HG02938 (cell line): ENCODE measurements at regions not wholly inside any gene's neighbourhood (a gene's known extent, or its start where the extent isn't known, plus 50 kb on each side); places are given as distances from the start of the nearest gene placed in this dataset.

ENCODE experiments used
- ATAC-seq: cut with Tn5 transposase; IDR thresholded peaks from one replicate; pipeline ENCODE4 v1.9.1; 2021; ENCODE audit warnings: mild to moderate bottlenecking, moderate library complexity; ENCODE audit not compliant: unreplicated experiment

DNA sequence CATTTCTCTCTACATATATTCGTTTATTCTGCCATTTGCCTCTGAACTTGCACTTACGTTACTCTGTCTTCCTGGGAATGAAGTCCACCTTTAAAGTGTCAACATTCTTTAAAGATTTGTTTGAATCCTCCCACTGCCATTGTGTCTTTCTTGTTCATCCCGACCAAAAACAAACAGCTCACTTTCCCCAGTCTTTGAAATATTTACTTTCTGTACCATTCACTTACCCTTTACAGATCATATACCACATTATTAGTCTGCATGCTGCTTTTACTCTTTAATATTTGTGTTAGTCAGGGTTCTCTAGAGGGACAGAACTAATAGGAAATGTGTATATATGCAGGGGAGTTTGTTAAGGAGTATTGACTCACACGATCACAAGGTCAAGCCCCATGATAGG is 176.6 kb upstream of the STARD13 start:
- ATAC-seq, result no peak

DNA sequence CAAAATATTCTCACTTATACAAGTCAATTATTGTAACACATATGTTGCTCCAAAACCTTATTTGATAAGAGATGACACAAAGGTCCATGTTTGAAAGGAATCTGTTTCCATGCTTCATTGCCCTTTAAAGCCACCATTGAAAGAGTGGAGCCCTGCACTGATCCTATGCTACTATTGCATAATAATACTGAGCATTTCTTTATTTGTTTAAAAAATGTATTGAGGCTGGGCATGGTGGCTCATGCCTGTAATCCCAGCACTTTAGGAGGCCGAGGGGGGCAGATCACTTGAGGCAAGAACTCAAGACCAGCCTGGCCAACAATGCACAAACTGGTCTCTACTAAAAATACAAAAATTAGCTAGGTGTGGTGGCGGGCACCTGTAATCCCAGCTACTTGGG is 178.8 kb upstream of the STARD13 start:
- ATAC-seq, result no peak

DNA sequence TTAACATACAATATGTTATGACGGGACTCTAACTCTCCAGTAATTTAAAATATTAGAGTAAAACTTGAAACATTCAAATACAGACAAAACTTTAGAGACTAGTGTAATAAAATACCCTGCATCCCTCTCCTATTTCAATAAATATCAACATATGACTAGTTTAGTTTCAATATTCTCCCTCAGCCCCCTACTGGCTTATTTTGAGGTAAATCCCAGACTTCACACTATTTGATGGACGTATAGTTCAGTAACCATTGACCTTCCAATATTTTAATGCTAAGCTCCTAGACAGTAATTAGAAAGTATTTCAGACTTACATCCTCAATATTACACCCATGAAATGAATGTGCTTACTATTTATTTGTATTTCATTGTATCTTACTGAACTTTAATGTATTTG is 180.7 kb upstream of the STARD13 start:
- ATAC-seq, result no peak

DNA sequence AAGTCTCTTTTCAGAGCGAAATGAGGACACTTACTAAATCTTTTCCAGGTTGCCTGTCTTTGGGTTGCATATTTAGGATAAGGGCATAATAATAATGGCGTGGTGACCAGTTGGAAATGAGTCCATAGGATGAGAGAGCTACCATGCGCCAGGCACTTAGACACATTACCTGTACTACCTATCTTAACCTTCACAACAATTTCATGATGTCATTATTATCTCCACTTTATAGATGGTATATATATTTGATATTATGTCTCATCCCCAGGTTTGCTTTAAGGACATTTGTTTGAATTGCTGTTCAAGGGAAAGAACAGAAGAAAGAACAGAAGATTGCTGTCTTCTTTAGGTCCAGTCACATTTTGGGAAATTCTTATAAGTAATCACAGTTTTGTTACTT is 182.0 kb upstream of the STARD13 start:
- ATAC-seq, result no peak

DNA sequence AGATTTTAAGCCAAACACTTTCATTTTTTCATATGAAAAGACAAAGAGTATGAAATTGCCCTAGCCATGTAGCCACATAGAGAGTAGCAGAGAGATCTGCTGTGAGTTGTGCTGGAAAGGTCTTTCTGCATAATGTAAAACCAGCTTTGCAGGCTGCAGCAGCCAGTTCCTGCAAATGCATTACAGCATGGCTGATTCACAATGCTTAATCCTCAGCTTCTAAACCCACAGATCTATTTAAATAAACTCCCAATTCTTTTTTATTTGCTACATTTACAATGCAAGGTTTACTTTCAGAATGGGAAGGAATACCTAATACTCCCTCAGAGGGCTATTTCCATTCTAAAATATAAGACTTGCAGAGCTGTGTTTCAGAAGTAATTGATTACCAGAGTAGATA is 185.6 kb upstream of the STARD13 start:
- no peak for ATAC-seq

DNA sequence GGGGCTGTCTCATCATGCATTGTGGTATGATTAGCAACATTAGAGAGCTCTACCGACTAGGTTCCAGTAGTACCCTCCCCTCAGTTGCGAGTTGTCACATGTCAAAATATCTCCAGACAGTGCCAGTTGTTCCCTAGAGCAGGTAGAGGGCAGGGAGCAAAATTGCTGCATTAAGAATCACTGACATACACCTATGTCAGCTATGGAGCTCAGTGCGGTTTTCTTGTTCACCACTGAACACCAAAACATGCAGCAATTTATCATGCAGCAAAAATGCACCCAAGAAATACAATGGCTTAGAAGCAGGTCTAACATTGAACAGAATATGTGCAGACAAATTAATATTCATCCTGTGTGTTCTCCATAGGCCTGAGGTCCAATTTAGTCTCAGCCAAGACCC is 186.9 kb upstream of the STARD13 start:
- ATAC-seq, result no peak

DNA sequence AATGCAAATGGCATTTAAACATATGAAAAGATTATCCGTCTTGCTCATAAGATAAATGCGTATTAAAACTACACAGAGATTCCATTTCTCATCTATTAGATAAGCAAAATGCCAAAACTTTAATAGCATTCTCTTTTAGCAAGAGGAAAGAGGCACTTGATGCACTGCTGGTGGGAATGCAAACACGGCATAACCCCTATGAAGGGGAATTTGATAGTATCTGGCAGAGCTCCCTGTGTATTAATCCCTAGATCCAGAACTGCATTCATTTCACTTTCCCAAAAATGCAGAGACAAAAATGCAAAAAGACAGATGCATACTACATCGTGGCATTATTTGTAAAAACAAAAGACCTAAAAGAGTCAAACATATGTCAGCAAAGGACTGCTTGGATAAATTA is 193.6 kb upstream of the STARD13 start:
- ATAC-seq, result no peak

DNA sequence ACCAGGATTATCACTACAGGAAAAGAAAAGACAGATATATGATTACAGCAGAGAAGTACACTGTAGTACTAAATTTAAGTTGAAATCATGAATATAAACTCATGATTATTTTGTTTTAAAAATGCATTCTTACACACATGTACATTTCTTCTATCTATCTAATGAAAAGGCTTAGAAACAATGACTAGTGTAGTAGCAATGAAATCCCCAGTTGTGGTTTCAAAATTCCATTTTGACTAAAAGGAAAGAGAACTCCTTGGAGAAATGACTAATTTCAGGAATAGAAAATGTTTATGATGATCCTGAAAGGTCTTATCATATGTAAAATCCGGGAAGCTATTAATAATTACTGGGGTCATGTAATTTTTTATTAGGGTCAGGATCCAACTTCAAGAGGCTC is 195.0 kb upstream of the STARD13 start:
- no peak for ATAC-seq

DNA sequence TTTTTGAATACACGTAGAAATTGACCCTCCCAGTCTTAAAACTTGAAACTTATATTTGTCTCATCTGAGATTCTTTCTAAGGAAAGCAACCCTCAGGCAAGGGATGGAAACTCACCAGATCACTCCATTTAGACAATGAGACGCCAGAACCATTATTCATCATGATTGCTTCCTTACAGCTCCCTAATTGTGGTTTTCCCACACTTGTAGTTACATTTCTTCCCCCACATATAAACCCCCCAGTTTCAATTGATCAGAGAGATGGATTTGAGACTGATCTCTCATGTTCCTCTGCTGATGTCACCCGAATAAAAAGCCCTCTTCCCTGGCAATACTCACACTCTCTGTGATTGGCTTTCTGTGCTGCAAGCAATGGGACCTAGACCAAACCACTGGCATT is 197.9 kb upstream of the STARD13 start:
- ATAC-seq, result no peak

DNA sequence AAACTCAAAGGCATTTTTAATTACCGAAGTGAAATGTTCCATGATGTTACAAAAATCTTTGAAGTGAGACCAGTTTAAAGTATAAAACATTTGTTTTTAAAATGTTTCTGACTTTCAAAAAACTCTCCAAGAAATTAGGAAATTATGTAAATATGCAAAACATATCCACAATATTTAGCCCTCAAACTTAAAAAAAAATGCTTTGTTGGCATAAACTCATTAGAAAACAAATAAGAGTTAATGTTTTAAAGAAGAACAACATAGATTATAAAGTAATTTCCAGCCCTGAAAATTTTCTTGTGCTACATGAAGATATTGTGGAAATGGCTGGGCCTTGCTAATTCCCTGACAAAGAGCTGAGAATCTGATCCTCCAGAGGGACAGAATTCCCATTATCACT is 199.7 kb upstream of the STARD13 start:
- ATAC-seq, result no peak

DNA sequence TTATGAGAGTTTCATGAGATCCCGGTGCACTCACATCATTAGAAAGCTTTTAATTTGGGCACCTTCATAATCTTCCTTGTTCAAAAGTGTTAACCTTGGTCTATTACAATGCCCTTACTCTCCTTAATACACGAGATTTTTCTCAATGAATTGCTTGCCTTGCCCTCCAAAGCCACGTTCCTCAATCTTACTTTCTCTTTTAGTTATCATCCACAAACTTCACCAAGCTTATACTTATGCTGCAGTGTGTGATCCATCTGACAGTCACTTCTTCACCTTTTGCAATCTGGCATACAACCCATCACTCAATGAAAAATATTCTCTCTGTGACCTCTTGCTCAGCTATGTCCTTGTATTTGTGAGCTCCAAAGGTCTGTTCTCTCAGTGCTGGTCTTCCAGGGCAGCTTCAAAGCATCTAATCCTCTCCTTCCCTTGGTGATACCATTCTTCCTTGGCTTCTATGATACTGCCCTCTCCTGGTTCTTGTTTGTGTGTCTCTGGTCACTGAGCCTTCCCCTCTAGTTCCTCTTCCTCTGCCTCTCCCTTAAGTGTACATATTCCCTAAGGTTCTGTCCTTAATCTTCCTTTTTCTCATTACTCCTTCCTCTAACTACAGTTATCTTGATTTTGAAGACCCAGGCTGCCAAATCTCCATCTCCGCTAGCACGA is 202.2 kb upstream of the STARD13 start:
- peak; percentile 70 for ATAC-seq

DNA sequence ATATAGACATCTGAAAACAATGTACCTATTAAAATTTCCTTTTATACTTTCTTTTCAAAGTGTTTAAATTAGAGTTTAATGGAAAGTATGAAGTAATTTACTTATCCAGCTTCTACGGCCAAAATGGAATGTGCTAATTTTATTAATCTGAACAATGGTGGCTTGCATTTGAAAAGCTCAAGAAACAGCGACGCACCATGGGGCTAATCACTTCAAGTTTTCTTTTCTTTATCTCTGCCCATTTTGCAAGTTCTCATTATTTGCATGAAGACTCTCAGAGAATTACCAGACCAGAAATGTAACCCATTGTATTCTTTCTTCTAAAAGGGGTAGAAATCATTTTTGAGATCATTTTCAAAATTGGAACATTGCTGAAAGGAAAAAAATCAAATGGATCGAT is 204.0 kb upstream of the STARD13 start:
- ATAC-seq, result no peak

DNA sequence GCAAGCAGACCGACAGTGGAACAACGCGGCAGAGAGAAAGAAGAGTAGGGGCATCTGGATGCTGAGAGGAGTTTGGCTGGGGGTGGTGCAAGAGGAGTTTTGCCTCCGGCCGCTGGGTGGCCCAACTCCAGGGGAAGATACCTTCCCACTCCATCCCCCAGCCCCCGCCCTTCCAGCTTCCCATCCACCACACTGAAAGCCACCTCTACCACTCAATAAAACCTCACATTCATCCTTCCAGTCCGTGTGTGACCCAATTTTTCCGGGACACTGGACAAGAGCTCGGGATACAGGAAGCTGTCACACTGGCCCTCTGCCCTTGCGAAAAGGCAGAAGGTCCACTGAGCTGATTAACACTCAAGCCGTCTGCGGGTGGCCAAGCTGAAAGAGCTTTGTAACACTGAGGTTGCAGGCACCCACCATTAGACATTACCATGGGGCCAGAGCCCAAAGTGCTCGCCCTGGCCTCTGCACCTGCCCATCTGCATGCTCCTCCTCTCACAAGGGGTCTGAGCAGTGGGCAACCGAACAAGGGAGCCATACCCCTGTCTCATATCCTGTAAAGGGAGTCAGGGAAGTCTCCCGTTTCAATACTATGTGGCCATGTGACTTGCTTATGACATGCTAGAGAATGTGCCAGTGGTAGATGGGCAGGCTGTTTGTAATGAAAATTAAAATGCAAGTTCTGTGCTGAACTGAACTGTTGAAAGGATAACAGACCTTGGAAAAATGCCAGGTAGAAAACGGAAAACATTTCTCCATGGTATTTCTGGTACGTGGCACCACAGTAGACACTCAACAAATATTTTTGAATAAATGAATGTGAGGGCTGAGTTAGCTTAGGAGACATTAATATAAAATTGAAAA is 205.1 kb upstream of the STARD13 start:
- no peak for ATAC-seq

DNA sequence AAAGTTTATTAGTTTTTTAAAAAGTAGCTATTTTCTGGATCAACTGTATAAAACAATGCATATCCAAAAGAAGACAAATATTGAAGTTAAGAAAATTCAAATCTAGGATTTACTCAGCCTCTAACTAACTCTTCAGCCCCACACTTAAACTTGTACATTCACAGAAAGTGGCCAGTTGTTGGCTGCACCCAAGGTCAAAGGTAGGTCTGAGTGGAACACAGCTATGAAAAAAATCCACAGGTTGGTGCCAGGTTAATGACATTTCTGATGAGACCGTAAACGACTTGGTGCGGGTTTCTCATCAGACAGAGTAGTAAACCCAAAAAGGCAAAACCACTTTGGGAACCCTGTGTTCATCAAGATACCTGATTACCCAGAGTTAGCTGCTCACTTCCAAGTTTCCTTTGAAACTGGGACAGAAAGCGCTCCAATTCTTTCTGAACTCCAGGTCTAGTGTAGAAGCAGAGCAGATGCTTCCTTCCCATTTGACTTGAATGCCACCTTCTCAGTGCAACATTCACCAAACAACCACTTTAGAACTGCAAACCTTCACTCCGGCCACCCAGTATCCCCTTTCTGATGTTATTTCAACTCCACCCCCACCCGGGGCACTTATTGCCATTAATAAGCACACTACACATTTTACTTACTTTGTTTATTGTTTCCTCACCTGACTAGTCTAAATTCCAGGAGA is 208.3 kb upstream of the STARD13 start:
- no peak for ATAC-seq

DNA sequence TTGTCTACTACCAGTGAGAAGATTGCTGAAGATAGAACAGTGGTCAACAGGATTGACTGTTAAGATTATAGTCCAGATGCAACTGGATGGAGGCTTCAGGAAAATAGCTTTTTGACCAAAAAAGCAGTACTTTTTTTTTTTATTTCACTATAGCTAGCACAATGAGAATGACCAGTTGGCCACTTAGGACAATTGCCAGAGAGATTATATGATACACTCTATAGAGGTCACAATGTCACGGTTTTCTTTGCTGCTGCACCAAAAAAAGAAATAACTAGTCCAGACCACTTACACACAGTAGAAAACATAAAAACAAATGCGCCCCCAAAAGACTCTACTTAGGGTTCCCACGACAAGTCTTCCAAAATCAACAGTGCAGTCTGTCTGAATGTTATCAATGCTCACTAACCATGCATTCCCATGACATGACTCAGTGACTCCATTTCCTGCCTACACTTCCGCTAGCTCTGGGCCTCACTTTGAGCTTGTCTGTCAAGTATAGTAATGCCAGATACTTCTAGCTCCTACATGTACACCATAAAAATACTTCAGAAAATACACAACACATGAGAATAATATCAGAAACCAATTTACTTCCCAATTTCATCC is 209.1 kb upstream of the STARD13 start:
- no peak for ATAC-seq

DNA sequence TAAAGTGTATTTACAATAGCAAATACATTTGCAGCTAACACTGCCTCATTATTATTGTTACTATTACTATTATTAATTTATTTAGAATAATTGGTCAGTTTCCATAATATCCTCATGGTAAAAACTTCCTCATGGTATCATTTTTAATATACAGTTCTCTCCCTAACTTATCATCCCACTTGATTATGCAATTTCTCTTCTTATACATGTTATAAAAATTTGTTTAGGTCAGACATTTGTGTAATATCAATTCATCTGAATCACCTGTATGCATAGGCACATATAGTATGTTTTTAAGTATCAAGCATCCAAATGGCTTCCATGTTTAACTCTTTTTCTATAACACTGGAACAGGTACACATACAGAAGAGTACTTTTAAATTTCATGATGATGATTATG is 210.8 kb upstream of the STARD13 start:
- ATAC-seq, result no peak

DNA sequence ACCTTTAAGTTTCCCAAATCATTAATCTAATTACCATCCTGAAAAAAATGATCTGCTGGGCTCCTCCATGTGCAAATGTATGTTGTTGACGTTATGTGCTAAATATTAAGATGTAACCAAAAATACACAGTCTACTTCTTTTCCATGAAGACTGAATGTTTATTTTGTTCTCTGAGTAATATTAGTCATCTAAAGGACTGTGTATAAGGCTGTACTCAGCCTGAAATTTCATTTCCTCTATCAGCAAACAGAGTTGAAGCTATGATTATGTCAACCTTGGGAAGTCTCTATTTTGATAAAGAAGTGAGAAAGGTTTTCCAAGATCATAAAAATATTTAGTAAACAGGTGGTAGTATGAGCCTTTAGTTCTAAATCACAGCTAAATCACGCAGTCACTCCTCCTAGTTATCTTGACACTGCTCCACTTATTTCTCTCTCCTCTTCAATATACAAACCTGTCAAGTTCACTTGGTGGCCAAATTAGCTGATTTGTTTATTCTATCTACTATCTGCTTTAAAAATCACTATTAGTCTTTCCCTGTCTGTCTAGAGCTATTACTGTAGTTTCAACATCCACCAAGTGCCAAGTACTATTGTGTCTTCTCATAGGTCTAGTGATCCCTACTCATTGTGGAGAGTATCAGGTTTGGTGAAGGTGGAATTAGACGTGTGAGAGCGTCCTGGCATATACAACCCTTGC is 211.7 kb upstream of the STARD13 start:
- ATAC-seq, result no peak

DNA sequence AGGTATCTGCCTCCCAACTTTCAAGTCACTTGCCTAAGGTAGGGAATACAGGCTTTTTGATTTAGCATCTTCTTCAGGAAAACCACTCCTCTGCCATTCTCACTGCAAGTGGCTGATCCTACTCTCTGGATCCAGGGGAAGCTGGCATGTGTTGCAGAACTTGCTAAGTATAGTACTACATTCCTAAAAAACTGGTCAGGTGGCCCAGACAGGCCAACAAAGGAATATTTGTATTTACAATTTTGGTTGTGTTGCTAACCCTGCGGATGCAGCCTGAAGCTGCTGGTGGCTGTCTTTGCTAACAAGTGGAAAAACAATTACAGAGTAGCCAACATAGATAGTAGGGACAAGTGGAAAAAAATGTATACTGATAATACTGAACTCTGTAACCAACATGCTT is 222.5 kb upstream of the STARD13 start:
- no peak for ATAC-seq

DNA sequence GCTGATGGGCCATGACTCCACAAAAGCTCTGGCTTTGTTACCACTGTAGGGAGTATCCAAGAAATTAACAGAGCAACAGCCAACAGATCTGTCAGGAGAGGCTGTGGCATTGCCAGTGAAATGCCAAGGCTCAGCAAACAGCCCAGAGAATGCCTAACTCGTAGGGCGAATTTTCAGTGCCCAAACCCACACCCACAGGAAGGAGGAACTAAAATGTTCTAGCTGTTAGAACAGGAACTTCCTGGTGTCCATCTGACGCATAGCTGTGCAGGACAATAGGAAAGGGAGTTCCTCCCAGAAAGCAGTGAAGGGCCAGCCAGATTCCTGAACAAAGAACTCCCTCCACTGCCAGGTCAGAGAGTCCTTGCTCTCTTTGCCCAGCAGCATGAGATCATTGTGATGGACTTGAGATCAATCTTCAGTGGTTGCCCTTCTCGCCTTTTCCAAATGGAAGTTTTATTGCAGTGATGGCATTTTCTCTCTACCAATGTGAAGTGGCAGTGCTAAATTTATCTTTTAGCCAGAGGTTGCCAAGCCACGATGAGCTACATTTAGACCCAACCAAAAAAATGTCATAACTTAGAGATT is 224.2 kb upstream of the STARD13 start:
- no peak for ATAC-seq

DNA sequence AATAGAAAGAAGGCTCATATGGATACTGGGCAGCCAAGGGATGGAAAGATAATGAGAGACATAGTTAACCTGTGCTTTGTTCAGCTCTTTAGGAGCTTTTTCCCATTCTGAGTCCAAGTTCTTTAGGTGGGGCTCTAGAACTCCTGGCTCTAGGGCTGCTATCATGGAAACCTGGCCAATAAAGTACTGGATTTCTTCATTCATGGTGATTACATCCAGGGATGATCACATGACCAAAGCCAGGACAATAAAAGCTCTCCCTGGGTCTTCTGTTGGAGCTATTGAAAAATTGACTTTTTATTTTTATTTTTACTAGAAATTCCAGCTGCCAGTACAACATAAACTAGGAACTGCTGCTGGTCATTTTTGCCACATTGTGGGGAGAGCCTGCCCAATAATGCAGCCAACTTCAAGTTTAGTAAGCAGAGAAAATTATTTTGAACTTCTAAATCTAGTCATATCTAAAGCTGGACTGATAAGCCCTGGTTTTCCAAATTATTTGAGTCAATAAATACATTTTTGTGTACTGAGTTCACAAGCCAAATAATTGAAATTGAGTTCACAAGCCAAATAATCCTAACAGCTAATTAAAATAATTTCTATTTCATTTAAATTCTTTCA is 224.9 kb upstream of the STARD13 start:
- no peak for ATAC-seq
